ENCODE measurements at regions not wholly inside any gene's neighbourhood (a gene's known extent, or its start where the extent isn't known, plus 50 kb on each side); places are given as distances from the start of the nearest gene placed in this dataset.
A peak's percentile ranks its signal among the peaks of the same experiment; 100 is the strongest.

DNA sequence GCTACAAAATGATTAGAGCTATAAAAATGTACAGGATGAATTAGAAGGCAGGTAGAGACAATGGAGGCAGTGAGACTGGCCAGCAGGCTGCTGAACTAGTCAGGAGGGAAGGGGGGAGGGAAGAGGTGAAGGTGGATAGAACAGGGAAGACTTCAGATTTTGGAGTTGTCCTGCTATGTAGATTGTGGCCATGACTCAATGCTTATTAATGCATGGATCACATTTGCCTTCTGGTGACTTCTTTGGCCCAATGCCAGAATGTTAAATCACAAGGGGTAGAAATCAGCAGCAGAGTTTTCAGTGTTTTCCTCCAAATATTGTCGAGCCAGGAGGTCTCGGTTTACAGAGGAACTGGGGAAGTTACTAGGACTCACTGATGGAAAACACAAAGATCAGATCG is 346.6 kb downstream of the AASDHPPT start:
- TF ChIP-seq, protein P1, sequence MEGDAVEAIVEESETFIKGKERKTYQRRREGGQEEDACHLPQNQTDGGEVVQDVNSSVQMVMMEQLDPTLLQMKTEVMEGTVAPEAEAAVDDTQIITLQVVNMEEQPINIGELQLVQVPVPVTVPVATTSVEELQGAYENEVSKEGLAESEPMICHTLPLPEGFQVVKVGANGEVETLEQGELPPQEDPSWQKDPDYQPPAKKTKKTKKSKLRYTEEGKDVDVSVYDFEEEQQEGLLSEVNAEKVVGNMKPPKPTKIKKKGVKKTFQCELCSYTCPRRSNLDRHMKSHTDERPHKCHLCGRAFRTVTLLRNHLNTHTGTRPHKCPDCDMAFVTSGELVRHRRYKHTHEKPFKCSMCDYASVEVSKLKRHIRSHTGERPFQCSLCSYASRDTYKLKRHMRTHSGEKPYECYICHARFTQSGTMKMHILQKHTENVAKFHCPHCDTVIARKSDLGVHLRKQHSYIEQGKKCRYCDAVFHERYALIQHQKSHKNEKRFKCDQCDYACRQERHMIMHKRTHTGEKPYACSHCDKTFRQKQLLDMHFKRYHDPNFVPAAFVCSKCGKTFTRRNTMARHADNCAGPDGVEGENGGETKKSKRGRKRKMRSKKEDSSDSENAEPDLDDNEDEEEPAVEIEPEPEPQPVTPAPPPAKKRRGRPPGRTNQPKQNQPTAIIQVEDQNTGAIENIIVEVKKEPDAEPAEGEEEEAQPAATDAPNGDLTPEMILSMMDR (IDR thresholded peaks at IDR 0.05; ENCODE audit: insufficient read depth, low read length), result no peak
- peak; percentile 80 for DNase-seq (ENCODE audit: low read depth)
- no peak overlapping the region for H3K4me3 ChIP-seq (ENCODE audit: low read depth, low read length)

- no peak overlapping the region for H3K4me3 ChIP-seq (ENCODE audit: low read depth, low read length)
- no peak for DNase-seq (ENCODE audit: low read depth)
- TF ChIP-seq, protein P1 (IDR thresholded peaks at IDR 0.05; ENCODE audit: insufficient read depth, low read length), result no peak
Measured at GRCh38 chr11:106425819-106426218, 348.4 kb downstream of the AASDHPPT start.

DNA sequence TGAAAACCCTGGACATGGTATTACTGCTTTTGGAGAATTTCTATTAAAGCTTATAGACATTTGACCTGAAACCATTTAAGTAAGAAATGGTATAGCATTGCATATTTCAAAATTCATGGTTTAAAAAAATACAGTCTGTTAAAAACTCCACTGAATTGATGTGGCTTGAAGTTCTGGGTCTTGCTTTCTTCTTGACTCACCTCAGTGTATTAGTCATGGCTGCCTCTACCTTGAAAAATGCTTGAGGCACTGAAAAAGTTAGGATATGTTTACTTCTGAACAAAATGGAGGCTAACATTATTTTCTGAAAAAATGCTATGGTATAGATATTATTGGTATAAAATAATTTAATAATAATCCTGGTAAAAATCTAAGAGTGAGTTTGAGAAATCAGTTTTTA is 349.2 kb downstream of the AASDHPPT start:
- no peak for DNase-seq (ENCODE audit: low read depth)
- no peak overlapping the region for H3K4me3 ChIP-seq (ENCODE audit: low read depth, low read length)
- TF ChIP-seq, protein P1 (IDR thresholded peaks at IDR 0.05; ENCODE audit: insufficient read depth, low read length), result no peak

DNA sequence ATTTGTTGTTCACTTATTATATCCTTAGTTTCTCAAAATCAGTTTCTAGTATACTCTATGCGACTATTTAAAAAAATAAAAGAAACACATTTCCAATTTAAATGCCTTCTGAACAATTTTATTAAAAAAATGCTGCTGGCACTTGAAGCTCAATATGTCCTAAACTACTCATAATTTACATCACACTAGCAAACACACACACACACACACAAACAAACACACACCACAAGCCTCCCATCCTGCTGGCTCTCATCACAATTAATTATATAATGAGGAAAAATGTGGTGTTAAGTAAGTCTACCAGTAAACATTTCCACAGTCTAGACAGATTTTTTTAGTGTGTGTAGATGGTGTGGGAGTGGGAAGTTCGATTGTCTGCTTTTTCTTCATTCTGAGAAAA is 350.3 kb downstream of the AASDHPPT start:
- no peak for DNase-seq (ENCODE audit: low read depth)
- TF ChIP-seq, protein P1 (IDR thresholded peaks at IDR 0.05; ENCODE audit: insufficient read depth, low read length), result no peak
- no peak overlapping the region for H3K4me3 ChIP-seq (ENCODE audit: low read depth, low read length)

- TF ChIP-seq, protein P1 (IDR thresholded peaks at IDR 0.05; ENCODE audit: insufficient read depth, low read length), result no peak
- no peak overlapping the region for H3K4me3 ChIP-seq (ENCODE audit: low read depth, low read length)
- DNase-seq (ENCODE audit: low read depth), result no peak
Measured at GRCh38 chr11:106442032-106442431, 364.6 kb downstream of the AASDHPPT start.

GRCh38 chr11:106446302-106446701 is 368.8 kb downstream of the AASDHPPT start:
- no peak overlapping the region for H3K4me3 ChIP-seq (ENCODE audit: low read depth, low read length)
- TF ChIP-seq, protein P1 (IDR thresholded peaks at IDR 0.05; ENCODE audit: insufficient read depth, low read length), result no peak
- DNase-seq (ENCODE audit: low read depth), result no peak

DNA sequence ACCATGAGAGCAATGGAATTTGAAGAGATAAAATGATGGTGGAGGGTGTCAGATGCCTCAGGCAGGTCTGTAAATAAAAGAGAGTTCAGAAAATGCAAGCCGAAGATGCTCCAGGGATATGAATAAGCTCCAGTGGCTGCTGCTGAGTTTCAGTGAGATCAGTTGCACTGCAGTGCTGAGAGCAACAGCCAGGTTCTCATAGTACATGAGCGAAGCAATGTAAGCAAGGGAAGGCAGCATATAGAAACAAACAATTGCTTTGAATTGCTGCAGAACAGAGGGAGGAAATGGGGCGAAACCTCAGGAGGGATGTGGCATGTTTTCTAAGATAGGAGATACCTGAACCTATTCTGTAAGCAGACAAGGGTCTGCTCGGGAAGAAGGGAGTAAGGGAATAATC is 369.5 kb downstream of the AASDHPPT start:
- no peak for DNase-seq (ENCODE audit: low read depth)
- TF ChIP-seq, protein P1 (IDR thresholded peaks at IDR 0.05; ENCODE audit: insufficient read depth, low read length), result peak; percentile 15
- H3K4me3 ChIP-seq (ENCODE audit: low read depth, low read length), result no peak overlapping the region
